Raji (cell line): ENCODE measurements at regions not wholly inside any gene's neighbourhood (a gene's known extent, or its start where the extent isn't known, plus 50 kb on each side); places are given as distances from the start of the nearest gene placed in this dataset.

Experiments
- POLR2A ChIP-seq: IDR thresholded peaks from 2 replicates; pipeline ENCODE4 v1.6.1; 2011; ENCODE audit warnings: low read depth, low read length, control low read depth; ENCODE audit not compliant: insufficient read depth

GRCh38 chr3:164401923-164402322 is 676.4 kb downstream of the SI start:
- TF ChIP-seq POLR2A = no peak

GRCh38 chr3:164397462-164397861 is 680.8 kb downstream of the SI start:
- no peak for TF ChIP-seq POLR2A

- TF ChIP-seq POLR2A = no peak
Observed at GRCh38 chr3:164393171-164393570, 685.1 kb downstream of the SI start.

- no peak for TF ChIP-seq POLR2A
Observed at GRCh38 chr3:164390046-164390445, 688.2 kb downstream of the SI start.

- TF ChIP-seq POLR2A = no peak
Observed at GRCh38 chr3:164387236-164387635, 691.1 kb downstream of the SI start.

- no peak for TF ChIP-seq POLR2A
Observed at GRCh38 chr3:164380156-164380555, 698.1 kb downstream of the SI start.

- TF ChIP-seq POLR2A = no peak
Observed at GRCh38 chr3:164377466-164377865, 700.8 kb downstream of the SI start.

- TF ChIP-seq POLR2A = no peak
Observed at GRCh38 chr3:164375995-164376394, 702.3 kb downstream of the SI start.

- TF ChIP-seq POLR2A = no peak
Observed at GRCh38 chr3:164375538-164375937, 702.8 kb downstream of the SI start.

GRCh38 chr3:164371681-164372080 is 706.6 kb downstream of the SI start:
- no peak for TF ChIP-seq POLR2A

- TF ChIP-seq POLR2A = no peak
Observed at GRCh38 chr3:164370970-164371369, 707.3 kb downstream of the SI start.

- TF ChIP-seq POLR2A = no peak
Observed at GRCh38 chr3:164365242-164365641, 713.1 kb downstream of the SI start.

GRCh38 chr3:164364111-164364510 is 714.2 kb downstream of the SI start:
- no peak for TF ChIP-seq POLR2A

GRCh38 chr3:164360738-164361406 is 717.4 kb downstream of the SI start:
- TF ChIP-seq POLR2A = no peak

GRCh38 chr3:164360078-164360578 is 718.2 kb downstream of the SI start:
- no peak for TF ChIP-seq POLR2A

GRCh38 chr3:164352991-164353390 is 725.3 kb downstream of the SI start:
- no peak for TF ChIP-seq POLR2A

GRCh38 chr3:164351131-164351530 is 727.2 kb downstream of the SI start:
- no peak for TF ChIP-seq POLR2A
